Tibial artery (tissue), 4 donors: ENCODE measurements at regions not wholly inside any gene's neighbourhood (a gene's known extent, or its start where the extent isn't known, plus 50 kb on each side); places are given as distances from the start of the nearest gene placed in this dataset.

Source experiments
- DNase-seq, 2 donors: peaks; one replicate each; pipeline ENCODE4 v3.0.0-alpha.2; 2019
- H3K27ac ChIP-seq, 2 donors: fragments of 200-600 bp; sonication (generic) in 1 of 2; 1 replicate in 1 of 2; 2 replicates in 1 of 2; pipeline ENCODE4 v1.5.1; 2018 to 2019; ENCODE audit warnings: mild to moderate bottlenecking in 1 of 2
- H3K27me3 ChIP-seq, 2 donors: fragments of 200-600 bp; sonication (generic) in 1 of 2; one replicate each; pipeline versions ENCODE4 v1.5.1 to v1.6.0; 2016 to 2019
- H3K36me3 ChIP-seq, 3 donors: fragments of 200-600 bp; sonication (generic) in 2 of 3; one replicate each; pipeline ENCODE4 v1.5.1; 2016 to 2019; ENCODE audit warnings: mild to moderate bottlenecking in 2 of 3
- H3K4me1 ChIP-seq, 4 donors: fragments of 200-600 bp; sonication (generic) in 2 of 4; 1 replicate in 3 of 4; 2 replicates in 1 of 4; pipeline ENCODE4 v1.5.1; 2016 to 2019
- H3K4me3 ChIP-seq, 2 donors: fragments of 200-600 bp; sonication (generic) in 1 of 2; 1 replicate in 1 of 2; 2 replicates in 1 of 2; pipeline ENCODE4 v1.5.1; 2018 to 2019; ENCODE audit warnings: mild to moderate bottlenecking in 2 of 2
- H3K9me3 ChIP-seq, 3 donors: fragments of 200-600 bp; sonication (generic) in 1 of 3; one replicate each; pipeline ENCODE4 v1.5.1; 2016 to 2019
- CTCF ChIP-seq, 2 experiments: fragments of 200-600 bp in 1 of 2; fragments of 450-650 bp in 1 of 2; IDR thresholded peaks; one replicate each; pipeline ENCODE4 v1.5.1; 2017 to 2019; ENCODE audit warnings: antibody characterized with exemption in 2 of 2, mild to moderate bottlenecking in 1 of 2, moderate library complexity in 1 of 2
- intact Hi-C: fragments of 100-400 bp; cut with DNase I; formaldehyde crosslinking; loops from one replicate; pipeline ENCODE4 v1.15.0; 2023; ENCODE audit warnings: low total_unique reads

DNA sequence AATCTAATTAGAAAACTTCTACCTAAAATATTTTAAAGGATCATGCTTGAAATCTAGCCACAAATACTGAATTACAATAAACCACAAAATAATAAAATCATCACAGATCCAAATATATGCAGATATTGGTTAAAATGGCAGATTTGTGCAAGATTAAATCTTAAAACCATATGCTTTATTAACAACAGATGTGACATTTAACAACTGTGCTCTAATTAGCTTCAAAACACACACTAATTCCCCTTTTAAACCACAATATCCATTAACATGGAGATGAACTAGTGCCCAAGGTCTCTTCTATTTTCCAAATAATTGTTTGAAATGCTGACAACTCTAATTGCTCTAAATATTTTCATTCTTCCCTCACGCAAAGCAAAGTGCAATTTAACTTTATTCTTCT, 1530.3 kb downstream of the SI start:
- Histone ChIP-seq H3K36me3 (no peaks in the 10 kb centered on the region), H3K4me1 (no peaks in the 10 kb centered on the region), H3K27ac (no peak overlapping the region), H3K27me3 (no peaks in the 10 kb centered on the region), H3K4me3 (no peak overlapping the region), H3K9me3 (no peaks in the 10 kb centered on the region)
- intact Hi-C loops: no loop called here
- TF ChIP-seq CTCF (IDR thresholded peaks at IDR 0.05): no peak
- DNase-seq: no peak

DNA sequence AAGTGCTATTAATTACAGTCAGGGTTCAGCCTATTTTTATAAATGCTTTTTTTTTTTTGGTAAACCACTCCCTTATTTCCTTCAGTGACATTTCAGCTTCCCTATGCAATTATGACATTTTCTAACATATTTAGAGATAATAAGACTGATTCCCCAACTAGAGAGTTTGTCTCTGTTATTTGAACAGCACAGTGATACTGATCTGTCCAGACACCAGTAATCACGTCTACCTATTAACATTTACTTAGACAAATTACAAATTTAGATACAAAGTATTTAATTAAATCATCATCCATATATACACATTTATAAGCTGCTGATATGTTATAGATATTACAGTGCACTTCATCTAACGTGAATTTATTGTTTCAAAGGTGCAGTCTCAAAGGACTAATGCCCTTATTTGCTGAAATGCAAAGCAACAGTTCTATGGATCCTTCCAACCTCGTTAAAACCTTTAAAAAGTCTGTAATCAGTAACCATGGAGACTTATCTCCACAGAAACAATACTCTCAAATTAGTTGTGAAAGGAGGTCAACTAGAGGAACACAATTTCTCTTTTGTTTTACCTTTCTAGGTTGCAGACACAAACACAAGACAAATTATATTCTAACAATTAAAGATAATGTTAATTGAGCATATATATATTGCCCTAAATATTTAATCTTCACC, 1531.1 kb downstream of the SI start:
- Histone ChIP-seq H3K27me3 (no peaks in the 10 kb centered on the region), H3K27ac (no peak overlapping the region), H3K4me1 (no peaks in the 10 kb centered on the region), H3K4me3 (no peak overlapping the region), H3K9me3 (no peaks in the 10 kb centered on the region), H3K36me3 (no peaks in the 10 kb centered on the region)
- TF ChIP-seq CTCF (IDR thresholded peaks at IDR 0.05): no peak
- intact Hi-C loops: no loop called here
- DNase-seq: no peak

GRCh38 chr3:163543662-163544061, 1534.6 kb downstream of the SI start:
- Histone ChIP-seq H3K4me3 (no peak overlapping the region), H3K9me3 (no peaks in the 10 kb centered on the region), H3K4me1 (no peaks in the 10 kb centered on the region), H3K27me3 (no peaks in the 10 kb centered on the region), H3K36me3 (no peaks in the 10 kb centered on the region), H3K27ac (no peak overlapping the region)
- TF ChIP-seq CTCF (IDR thresholded peaks at IDR 0.05): no peak
- intact Hi-C loops: no loop called here
- DNase-seq: no peak

GRCh38 chr3:163541629-163542028, 1536.7 kb downstream of the SI start:
- H3K4me1 ChIP-seq: no peaks in the 10 kb centered on the region
- H3K27me3 ChIP-seq: no peaks in the 10 kb centered on the region
- no peak for TF ChIP-seq CTCF (IDR thresholded peaks at IDR 0.05)
- no peak overlapping the region for H3K4me3 ChIP-seq
- intact Hi-C loops: no loop called here
- no peaks in the 10 kb centered on the region for H3K36me3 ChIP-seq
- DNase-seq: no peak
- H3K9me3 ChIP-seq: no peaks in the 10 kb centered on the region
- no peak overlapping the region for H3K27ac ChIP-seq

DNA sequence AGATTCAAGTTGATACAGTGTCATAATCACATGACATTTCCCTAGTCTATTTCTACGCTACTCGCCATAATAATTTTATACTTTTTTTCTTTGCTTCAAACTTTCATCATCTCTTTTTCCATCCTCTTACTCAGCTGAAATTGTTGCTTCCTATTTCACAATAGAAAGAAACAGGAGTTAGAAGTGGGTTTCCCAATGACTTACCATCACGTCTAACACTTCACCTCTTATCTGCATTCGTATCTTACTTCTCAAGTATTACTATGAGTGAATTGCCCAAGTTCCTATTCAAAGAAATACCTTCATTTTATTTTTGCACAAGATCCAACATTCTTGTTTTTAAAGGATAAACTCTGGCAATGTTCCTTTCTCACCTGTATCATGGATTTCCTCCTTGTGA, 1539.9 kb downstream of the SI start:
- Histone ChIP-seq H3K27ac (no peak overlapping the region), H3K36me3 (no peaks in the 10 kb centered on the region), H3K4me1 (no peaks in the 10 kb centered on the region), H3K4me3 (no peak overlapping the region), H3K27me3 (no peaks in the 10 kb centered on the region), H3K9me3 (no peaks in the 10 kb centered on the region)
- TF ChIP-seq CTCF (IDR thresholded peaks at IDR 0.05): no peak
- intact Hi-C loops: no loop called here
- DNase-seq: no peak

DNA sequence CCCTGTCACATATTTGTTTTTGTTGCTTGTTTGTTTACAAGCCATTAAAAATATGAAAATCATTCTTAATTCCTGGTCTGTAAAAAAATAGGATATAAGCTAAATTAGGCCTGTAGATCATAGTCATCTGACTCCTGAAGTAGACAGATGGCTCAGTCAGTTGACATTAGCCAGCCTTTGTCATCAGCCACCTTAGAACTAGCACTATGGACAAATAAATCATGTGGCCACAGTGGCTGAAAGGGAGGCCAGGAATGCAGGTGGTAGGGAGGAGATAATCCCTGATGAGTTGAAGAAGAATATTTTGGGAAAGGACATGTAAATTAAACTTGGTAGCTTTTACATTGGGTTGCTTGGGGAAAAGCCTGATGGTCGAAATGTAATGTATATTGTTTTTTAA, 1544.9 kb downstream of the SI start:
- Histone ChIP-seq H3K27ac (no peak overlapping the region), H3K27me3 (no peaks in the 10 kb centered on the region), H3K36me3 (no peaks in the 10 kb centered on the region), H3K4me1 (no peaks in the 10 kb centered on the region), H3K4me3 (no peak overlapping the region), H3K9me3 (no peaks in the 10 kb centered on the region)
- no peak for TF ChIP-seq CTCF (IDR thresholded peaks at IDR 0.05)
- intact Hi-C loops: no loop called here
- no peak for DNase-seq
